ENCODE measurements at regions not wholly inside any gene's neighbourhood (a gene's known extent, or its start where the extent isn't known, plus 50 kb on each side); places are given as distances from the start of the nearest gene placed in this dataset.

GRCh38 chr13:111488486-111489132 is 168.2 kb downstream of the TEX29 start:
- no peak overlapping the region for H2BK15ac ChIP-seq (ENCODE audit: low read depth, low read length)
- H3K23me2 ChIP-seq (ENCODE audit: insufficient read length, low read depth, low read length, poor library complexity, severe bottlenecking), result no peaks in the 10 kb centered on the region
- no peak overlapping the region for H4K5ac ChIP-seq (ENCODE audit: insufficient read length, low read depth, low read length)
- H3K9me3 ChIP-seq (ENCODE audit: control insufficient read depth, low read depth, low read length), result peaks cover 8% of the 10 kb centered on the region
- H3K27me3 ChIP-seq (ENCODE audit: insufficient read depth, low read length), result no peaks in the 10 kb centered on the region
- peaks cover 8 to 12% of the 10 kb centered on the region in 2 experiments for H3K4me1 Mint-ChIP-seq
- H2BK12ac ChIP-seq (ENCODE audit: insufficient read length, low read depth, low read length), result no peak overlapping the region
- no peak overlapping the region for H3K27ac Mint-ChIP-seq
- H3K9me3 Mint-ChIP-seq, result peaks cover 27 to 32% of the 10 kb centered on the region in 2 experiments
- no peak overlapping the region for H3K4me2 ChIP-seq (ENCODE audit: insufficient read depth, insufficient read length, low read length)
- no peak overlapping the region for H3K18ac ChIP-seq (ENCODE audit: insufficient read length, low read depth, low read length)
- no peak overlapping the region for H2AFZ ChIP-seq (ENCODE audit: low read length)
- H3T11ph ChIP-seq (ENCODE audit: low read length), result no peak overlapping the region
- no peak overlapping the region for H4K91ac ChIP-seq (ENCODE audit: insufficient read length, low read depth, low read length)
- no peak overlapping the region for H2BK20ac ChIP-seq (ENCODE audit: low read depth, low read length, poor library complexity, severe bottlenecking)
- no peak for DNase-seq
- no peak overlapping the region for H3K9ac ChIP-seq (ENCODE audit: extremely low read depth, insufficient read length, low read length)
- no peak overlapping the region for H3K14ac ChIP-seq (ENCODE audit: insufficient read depth, low read length)
- no peak overlapping the region for H2BK5ac ChIP-seq (ENCODE audit: insufficient read length, low read length)
- H3K36me3 Mint-ChIP-seq (ENCODE audit: insufficient read depth in 1 of 3, low read depth in 3 of 3), result peaks cover 9 to 28% (median 11%) of the 10 kb centered on the region in 3 experiments
- H3K27ac ChIP-seq (ENCODE audit: insufficient read length, low read depth, low read length), result no peak overlapping the region
- H2BK120ac ChIP-seq (ENCODE audit: low read depth, low read length, poor library complexity, severe bottlenecking), result no peak overlapping the region
- H3K27me3 Mint-ChIP-seq (ENCODE audit: low read depth), result peaks cover 13% of the 10 kb centered on the region
- H3K23ac ChIP-seq (ENCODE audit: insufficient read length, low read depth, low read length), result no peak overlapping the region
- no peaks in the 10 kb centered on the region for H4K20me1 ChIP-seq (ENCODE audit: control insufficient read depth, insufficient read depth, insufficient read length)
- TF ChIP-seq CTCF (conservative IDR thresholded peaks at IDR 0.05), result no peak
- no peak overlapping the region for H3K4ac ChIP-seq (ENCODE audit: low read depth, low read length)
- no peaks in the 10 kb centered on the region for H3K79me2 ChIP-seq (ENCODE audit: insufficient read depth, low read length)
- H3K79me1 ChIP-seq (ENCODE audit: insufficient read depth, low read depth, low read length, poor library complexity, severe bottlenecking), result no peaks in the 10 kb centered on the region
- no peaks in the 10 kb centered on the region; the same call in 1 of the 2 replicates for H3K4me1 ChIP-seq (ENCODE audit: insufficient read depth, low read length)
- no peak overlapping the region for H3K4me3 Mint-ChIP-seq
- no peak overlapping the region for H2AK5ac ChIP-seq (ENCODE audit: insufficient read length, low read length)
- no CpG with 5 or more reads among the region's 13 CpGs for WGBS (ENCODE audit: extremely low coverage, insufficient read length, low lambda C conversion rate)
- no peak overlapping the region for H4K8ac ChIP-seq (replicated peaks; ENCODE audit: insufficient read length, low read depth, low read length)
- no peak overlapping the region for H3K56ac ChIP-seq (ENCODE audit: insufficient read length, low read depth, low read length)
